GM11168 (cell line): ENCODE measurements at regions not wholly inside any gene's neighbourhood (a gene's known extent, or its start where the extent isn't known, plus 50 kb on each side); places are given as distances from the start of the nearest gene placed in this dataset.
"Not testable (repeated sequence)": the region's sequence is repeated elsewhere in the genome, so short reads cannot be mapped to it uniquely, and the experiment has no call there.

Source experiments
- in situ Hi-C: fragments of 300-500 bp; cut with MboI; formaldehyde crosslinking; loops from one replicate; pipeline ENCODE4 v1.12.0; 2022; ENCODE audit warnings: low sequenced_read_pairs; ENCODE audit not compliant: unreplicated experiment

GRCh38 chr5:77873239-77873638 lies 97.1 kb upstream of the TBCA start:
- in situ Hi-C loops = no loop called here

DNA sequence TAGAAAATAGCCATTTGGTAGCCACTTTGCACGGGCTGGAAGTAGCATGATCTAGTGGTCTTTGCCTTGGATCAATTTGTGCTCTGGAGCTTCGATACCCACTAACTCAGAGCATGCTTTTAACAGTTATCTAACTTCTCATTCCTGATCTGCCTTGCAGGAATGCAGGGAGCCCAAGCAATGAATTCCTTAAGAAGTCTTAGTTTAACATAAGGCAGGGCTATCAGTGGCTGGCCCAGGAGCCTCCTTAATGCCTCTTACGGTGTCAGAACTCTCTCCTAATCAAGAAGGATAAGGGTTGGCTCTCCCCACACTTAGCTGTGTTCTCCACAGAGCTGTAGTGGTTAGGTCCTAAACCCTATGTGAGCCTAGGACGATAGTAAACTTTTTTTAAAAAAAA lies 95.8 kb upstream of the TBCA start:
- in situ Hi-C loops = no loop called here

- in situ Hi-C loops = no loop called here
Observed at GRCh38 chr5:77871016-77871415, 94.9 kb upstream of the TBCA start.

- in situ Hi-C loops = no loop called here
Observed at GRCh38 chr5:77869116-77869798, 93.1 kb upstream of the TBCA start.

GRCh38 chr5:77867914-77868313 lies 91.8 kb upstream of the TBCA start:
- in situ Hi-C loops = no loop called here

- in situ Hi-C loops = no loop called here
Observed at GRCh38 chr5:77867194-77867691, 91.1 kb upstream of the TBCA start.

- in situ Hi-C loops = no loop called here
Observed at GRCh38 chr5:77866198-77866597, 90.1 kb upstream of the TBCA start.

DNA sequence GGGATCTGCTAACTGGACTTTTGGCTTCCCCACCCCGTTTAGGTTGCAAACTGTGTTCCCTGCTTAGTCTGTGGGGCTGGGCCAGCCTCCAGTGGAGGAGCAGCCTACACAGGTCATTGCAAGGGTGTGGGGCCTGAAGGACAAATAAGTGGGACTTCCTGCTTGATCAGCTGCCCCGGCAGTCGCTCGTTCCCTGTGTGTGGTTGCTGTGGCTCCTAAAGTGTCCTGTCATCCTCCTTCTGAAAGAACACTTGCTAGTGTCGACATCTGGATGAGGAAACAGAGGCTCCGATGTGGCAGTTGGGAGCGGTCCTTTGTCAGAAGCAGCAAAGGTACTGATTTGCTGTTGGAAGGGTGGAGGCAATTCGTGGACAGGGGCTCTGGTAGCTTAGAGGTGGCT lies 88.9 kb upstream of the TBCA start:
- in situ Hi-C loops = no loop called here

DNA sequence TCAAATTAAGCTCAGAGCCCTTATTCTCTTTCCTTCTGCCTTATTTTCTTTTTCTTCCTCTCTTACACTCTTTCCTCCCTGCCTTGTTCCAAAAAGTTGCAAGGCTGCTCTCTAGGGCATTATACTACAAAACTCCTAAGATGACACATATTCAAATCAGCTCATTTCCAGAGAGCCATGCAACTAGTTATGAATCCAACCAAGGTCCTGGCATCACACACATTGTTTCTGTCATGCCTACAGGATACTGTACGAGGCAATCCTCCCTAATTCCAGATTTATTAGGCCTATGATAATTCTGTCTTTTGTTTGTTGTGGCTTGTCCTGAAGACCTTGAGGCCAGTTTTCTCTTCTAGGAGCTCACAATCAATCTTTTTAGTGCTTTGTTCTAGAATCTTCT lies 87.0 kb upstream of the TBCA start:
- in situ Hi-C loops = no loop called here

GRCh38 chr5:77861576-77861975 lies 85.4 kb upstream of the TBCA start:
- in situ Hi-C loops = no loop called here

DNA sequence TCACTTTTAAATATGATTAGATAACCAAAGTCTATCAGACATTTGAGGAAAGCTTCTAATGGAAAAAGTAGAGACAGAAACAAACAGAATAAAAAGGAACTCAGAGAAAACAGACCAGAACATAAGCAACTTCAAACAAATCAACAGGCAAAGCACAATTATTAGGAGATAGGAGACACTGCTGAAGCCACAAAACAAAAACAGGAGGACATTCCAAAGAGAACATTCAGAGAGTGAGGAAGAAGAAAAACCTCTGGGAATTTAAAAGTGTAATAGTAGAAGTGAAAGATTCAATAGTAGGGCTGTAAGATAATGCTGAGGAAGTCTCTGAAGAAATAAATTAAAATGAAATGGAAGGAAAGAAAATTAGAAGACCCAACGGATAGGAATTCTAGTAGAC lies 83.2 kb upstream of the TBCA start:
- in situ Hi-C loops = no loop called here

- in situ Hi-C loops = not testable (repeated sequence)
Observed at GRCh38 chr5:77858678-77859077, 82.5 kb upstream of the TBCA start.

- in situ Hi-C loops = no loop called here
Observed at GRCh38 chr5:77855369-77855768, 79.2 kb upstream of the TBCA start.

DNA sequence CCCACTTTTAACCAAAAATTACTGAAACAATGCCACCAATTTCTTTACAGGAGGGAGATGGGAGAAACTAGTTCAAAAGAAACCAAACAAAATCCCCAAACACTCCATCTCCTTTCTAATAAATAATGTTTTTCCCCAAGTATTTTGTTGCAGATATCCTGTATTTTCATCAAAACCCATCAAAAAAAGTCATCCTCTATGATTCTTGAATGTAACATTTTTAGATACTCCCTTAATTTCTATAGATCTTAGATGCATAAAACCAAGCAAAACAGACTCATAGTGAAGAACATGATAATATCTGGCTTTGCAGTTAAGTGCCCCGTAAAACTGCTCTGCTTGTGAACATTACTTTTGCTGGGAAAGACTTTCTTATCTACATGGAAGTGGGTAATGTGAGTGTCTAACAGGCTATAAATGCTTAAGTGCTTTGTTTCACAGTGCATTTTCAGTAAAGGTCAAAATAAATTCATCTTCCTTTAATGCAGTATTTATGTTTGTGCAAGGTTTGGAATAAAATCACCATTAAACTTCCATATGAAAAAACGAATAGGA lies 77.3 kb upstream of the TBCA start:
- in situ Hi-C loops = no loop called here

DNA sequence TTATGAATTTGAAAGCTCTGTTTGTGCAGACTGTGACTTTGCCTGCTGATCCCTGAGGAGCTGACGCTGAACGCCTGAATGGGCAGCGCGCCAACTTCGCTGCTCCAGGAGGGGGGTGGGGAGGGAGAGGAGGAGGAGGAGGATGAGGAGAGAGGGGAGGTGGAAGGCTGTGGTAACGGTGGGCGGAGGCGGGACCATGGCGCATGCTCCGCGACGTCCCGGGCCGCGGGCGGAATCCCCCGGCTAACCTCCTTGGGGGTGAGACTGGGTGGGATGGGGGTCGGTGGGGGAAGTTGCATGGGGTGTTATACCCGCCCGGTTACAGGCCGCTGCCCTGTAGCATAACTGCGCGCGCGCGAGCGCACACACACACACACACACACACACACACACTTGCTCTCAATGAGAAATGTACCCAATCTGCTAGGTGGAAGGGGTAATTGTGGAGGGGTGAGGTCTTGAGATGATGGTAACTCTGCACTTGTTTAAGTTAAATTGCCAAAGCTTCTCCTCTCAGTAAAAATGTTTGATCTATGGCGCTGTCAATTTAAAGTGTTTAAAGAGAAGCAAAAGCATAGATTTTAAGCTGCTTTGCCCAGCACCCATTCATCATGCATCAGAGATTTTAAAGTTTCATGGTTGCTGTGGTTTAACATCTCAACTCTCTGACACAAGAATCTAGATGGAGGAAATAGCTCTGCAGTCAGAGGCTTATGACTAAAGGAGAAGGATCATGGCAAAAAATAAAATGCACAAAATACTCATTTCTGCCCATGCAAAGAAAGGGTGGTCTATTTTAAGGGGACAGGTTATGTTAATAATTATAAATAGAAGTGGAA lies 76.6 kb upstream of the TBCA start:
- in situ Hi-C loops = no loop called here

DNA sequence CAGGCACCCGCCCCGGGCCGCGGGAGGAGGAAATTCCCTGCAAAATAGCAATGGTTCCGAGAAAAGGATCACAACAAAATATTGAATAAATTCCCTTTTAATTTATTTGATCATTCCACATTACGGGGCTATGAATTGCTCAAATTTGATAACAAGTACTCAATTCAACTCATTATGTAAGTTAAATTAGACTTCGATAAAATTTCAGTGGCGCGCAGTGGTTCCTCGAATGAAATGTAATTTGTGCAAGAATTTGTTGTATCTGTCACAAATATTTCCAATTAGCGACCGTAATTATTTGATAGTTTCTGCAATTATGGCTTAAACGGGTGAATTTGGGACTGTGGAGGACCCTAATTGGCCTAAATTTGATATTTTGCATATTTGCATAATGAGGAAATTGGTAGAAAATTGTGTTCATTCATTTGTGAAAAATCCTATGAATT lies 76.0 kb upstream of the TBCA start:
- in situ Hi-C loops = no loop called here

DNA sequence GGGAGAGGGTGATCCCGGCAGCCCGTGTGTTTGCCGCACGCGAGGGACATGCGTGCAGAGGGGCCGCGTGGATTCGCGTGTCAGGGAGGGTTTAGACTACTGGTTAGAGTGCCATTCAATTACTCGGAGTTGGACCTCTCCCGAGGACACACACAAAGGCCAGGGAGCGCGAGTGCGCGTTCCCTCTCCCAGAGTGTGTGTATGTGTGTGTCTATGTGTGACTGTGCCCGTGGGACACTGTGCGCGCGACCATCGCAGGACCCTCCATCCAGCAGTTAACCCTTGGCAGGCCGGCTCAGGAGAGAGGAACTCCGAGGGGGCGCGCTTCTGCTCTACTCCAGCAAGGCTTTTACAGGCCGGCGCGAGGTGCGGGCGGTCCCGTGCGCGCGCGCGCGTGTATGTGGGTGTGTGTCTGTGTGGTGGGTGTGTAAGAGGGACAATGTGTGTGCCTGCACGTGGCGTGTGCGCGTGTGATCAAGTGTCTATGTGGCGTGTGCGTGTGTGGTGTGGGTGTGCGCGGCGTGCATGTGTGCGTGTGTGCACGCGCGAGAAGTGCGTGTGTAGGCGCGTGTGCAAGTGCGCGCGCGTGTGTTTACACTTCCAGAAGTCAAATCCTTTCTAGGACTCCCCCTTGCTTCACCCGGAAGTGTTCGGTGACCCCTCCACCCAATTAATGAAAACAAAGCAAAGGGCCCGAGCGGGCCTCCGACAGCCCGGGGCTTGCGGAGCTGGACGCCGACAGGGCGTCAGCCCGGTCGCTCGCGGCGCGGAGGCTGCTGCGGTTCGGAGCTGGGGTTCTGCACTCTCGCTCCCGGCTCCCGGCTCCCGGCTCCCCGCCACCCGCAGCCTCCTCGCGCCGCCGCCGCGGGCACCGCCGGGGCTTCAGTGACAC lies 75.3 kb upstream of the TBCA start:
- in situ Hi-C loops = no loop called here

GRCh38 chr5:77850536-77851175 lies 74.5 kb upstream of the TBCA start:
- in situ Hi-C loops = no loop called here

DNA sequence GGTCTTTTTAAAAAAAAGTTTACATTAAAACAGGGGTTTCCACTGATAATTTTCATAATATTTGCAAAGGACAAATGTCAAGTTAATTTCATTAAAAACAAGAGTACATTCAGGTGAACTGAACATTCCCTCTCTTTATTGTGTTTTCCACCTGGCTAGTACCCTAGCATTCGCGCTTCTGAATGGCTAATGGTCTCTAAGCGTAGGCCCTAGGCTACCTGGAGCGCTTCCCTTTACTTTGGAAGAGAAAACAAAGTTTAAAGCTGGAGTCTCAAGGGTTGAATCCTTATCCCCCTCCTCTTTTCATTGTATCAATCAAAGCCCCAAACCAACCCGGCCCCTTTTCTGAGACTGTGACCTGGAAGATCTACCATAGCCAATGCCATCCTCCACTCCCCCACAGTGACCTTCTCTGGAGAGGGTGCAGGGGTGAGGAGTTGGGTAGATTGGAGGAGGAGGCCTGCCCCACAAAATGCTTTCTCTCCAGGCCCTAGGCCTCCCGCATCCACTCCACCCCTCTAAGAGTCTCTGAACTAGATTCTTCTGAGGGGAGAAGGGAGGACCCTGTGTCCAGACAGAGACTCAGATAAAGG lies 73.3 kb upstream of the TBCA start:
- in situ Hi-C loops = no loop called here
